ENCODE measurements at regions not wholly inside any gene's neighbourhood (a gene's known extent, or its start where the extent isn't known, plus 50 kb on each side); places are given as distances from the start of the nearest gene placed in this dataset.

DNA sequence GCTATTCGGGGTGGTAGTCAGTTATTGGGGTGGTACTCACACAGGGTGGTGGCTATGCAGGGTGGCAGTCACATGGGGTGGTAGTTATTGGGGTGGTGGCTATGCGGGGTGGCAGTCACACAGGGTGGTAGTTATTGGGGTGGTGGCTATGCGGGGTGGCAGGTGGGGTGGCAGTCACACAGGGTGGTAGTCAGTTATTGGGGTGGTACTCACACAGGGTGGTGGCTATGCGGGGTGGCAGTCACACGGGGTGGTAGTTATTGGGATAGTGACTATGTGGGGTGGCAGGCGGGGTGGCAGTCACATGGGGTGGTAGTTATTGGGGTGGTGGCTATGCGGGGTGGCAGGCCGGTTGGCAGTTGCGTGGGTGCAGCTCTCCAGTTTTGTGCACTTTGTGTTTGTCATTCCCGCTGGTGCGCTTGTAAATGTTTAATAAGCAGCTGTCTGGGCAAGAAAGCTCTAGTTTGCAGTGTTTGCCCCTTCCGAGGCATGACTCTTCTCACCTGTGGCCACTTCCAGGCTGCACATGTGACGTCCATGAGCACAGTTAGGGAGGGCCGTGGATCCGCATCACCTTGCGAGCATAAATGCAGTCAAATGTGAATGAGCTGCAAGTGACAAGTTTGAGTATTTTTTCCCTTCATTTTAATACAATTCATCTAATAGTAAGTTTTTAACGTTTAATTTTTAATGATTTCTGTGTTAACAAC, 219.0 kb upstream of the CST7 start:
- H3K36me3 ChIP-seq, result no peaks in the 10 kb centered on the region
- WGBS, 2 donors (ENCODE audit: low coverage in 1 of 2), result 95 to 96% methylated on average over 14 to 15 of the region's 17 CpGs
- no peak for ATAC-seq
- no peaks in the 10 kb centered on the region for H3K4me1 ChIP-seq
- no peaks in the 10 kb centered on the region for H3K9me3 ChIP-seq
- H3K27ac ChIP-seq, result no peak overlapping the region
- H3K27me3 ChIP-seq, result no peaks in the 10 kb centered on the region
- TF ChIP-seq EP300 (IDR thresholded peaks at IDR 0.05), result no peak
- TF ChIP-seq, protein P1, sequence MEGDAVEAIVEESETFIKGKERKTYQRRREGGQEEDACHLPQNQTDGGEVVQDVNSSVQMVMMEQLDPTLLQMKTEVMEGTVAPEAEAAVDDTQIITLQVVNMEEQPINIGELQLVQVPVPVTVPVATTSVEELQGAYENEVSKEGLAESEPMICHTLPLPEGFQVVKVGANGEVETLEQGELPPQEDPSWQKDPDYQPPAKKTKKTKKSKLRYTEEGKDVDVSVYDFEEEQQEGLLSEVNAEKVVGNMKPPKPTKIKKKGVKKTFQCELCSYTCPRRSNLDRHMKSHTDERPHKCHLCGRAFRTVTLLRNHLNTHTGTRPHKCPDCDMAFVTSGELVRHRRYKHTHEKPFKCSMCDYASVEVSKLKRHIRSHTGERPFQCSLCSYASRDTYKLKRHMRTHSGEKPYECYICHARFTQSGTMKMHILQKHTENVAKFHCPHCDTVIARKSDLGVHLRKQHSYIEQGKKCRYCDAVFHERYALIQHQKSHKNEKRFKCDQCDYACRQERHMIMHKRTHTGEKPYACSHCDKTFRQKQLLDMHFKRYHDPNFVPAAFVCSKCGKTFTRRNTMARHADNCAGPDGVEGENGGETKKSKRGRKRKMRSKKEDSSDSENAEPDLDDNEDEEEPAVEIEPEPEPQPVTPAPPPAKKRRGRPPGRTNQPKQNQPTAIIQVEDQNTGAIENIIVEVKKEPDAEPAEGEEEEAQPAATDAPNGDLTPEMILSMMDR (IDR thresholded peaks at IDR 0.05), result no peak
- no peak for TF ChIP-seq POLR2AphosphoS5 (IDR thresholded peaks at IDR 0.05)
- no peak for TF ChIP-seq POLR2A (IDR thresholded peaks at IDR 0.05)
- H3K4me3 ChIP-seq, result no peak overlapping the region

DNA sequence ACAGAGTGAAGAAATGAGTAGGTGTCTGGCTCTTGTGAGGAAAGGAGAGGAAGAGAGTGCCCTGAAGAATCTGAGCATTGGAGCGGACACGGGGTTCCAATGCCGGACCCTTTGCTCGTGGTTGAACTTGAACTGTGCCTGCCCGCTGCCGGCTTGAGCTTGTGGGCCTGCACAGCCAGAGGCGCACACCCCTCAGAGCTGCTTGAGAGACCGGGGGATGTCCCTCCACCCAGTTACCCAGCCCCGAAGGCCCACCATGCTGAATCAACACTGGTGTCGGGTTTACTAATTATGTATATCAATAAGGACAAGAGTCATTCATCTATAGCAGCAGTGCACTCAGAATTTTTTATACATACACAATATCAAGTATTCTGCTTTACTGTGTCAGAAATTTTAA, 218.3 kb upstream of the CST7 start:
- WGBS, 2 donors (ENCODE audit: low coverage in 1 of 2), result 60 to 86% methylated on average over 1 to 7 of the region's 10 CpGs
- H3K4me3 ChIP-seq, result no peak overlapping the region
- no peak overlapping the region for H3K27ac ChIP-seq
- no peaks in the 10 kb centered on the region for H3K9me3 ChIP-seq
- no peaks in the 10 kb centered on the region for H3K27me3 ChIP-seq
- H3K4me1 ChIP-seq, result peaks cover 0 to 5% (median 0%) of the 10 kb centered on the region in 3 donors
- no peaks in the 10 kb centered on the region for H3K36me3 ChIP-seq
- no peak for ATAC-seq
- TF ChIP-seq POLR2A (IDR thresholded peaks at IDR 0.05) (no peak), POLR2AphosphoS5 (IDR thresholded peaks at IDR 0.05) (no peak), EP300 (IDR thresholded peaks at IDR 0.05) (no peak)

DNA sequence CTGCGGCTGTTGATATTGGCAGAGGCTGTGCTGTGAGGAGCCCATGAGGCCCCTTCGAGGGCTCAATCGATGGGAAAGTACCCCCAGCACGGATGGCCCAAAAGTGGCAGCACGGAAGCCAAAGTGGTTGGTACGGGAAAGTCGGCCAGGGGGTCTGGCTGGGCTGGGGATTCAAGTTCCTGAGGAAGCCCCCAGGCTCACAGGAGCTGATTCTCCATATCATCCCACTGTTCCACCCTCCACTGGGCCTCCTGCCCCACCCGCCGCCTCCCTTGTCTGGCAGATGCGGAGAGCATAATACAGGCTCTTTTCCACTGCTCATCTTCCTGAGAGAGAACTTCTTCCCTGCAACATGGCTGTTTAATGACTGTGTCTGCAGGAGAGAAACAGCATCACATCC, 217.8 kb upstream of the CST7 start:
- ATAC-seq, result no peak
- TF ChIP-seq, protein P1 (IDR thresholded peaks at IDR 0.05), result no peak
- TF ChIP-seq POLR2A (IDR thresholded peaks at IDR 0.05) (no peak), POLR2AphosphoS5 (IDR thresholded peaks at IDR 0.05) (no peak), EP300 (IDR thresholded peaks at IDR 0.05) (no peak)
- Histone ChIP-seq H3K27ac (no peak overlapping the region), H3K4me1 (peaks cover 0 to 10% (median 0%) of the 10 kb centered on the region in 3 donors), H3K9me3 (no peaks in the 10 kb centered on the region), H3K36me3 (no peaks in the 10 kb centered on the region), H3K4me3 (no peak overlapping the region), H3K27me3 (no peaks in the 10 kb centered on the region)
- WGBS, 2 donors (ENCODE audit: low coverage in 1 of 2), result 94% methylated on average over 6 of the region's 10 CpGs; no CpG with 5 or more reads in 1 of the 2 donors

DNA sequence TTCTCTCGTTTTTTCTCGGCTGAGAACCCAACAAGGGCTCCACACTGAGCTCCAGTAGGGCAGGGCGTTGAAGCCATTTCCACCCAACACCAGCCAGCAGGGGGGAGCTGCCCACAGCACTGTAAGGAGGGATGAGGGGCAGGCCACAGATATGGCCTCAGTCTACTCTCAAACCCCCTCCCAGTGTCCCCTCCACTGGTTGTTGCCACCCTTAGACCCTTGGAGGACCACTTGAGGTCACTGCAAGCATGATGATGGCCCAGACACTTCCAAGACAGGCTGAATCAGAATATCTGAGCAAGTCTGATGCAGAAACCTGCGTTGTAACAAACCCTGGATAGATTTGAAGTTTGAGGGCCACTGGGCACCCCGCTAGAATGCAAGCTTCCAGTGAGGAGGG, 217.0 kb upstream of the CST7 start:
- TF ChIP-seq EP300 (IDR thresholded peaks at IDR 0.05) (no peak), POLR2AphosphoS5 (IDR thresholded peaks at IDR 0.05) (no peak), POLR2A (IDR thresholded peaks at IDR 0.05) (no peak)
- TF ChIP-seq, protein P1 (IDR thresholded peaks at IDR 0.05), result no peak
- no peak for ATAC-seq
- Histone ChIP-seq H3K27me3 (no peaks in the 10 kb centered on the region), H3K9me3 (no peaks in the 10 kb centered on the region), H3K4me3 (no peak overlapping the region), H3K36me3 (no peaks in the 10 kb centered on the region), H3K4me1 (peaks cover 0 to 18% (median 0%) of the 10 kb centered on the region in 3 donors), H3K27ac (no peak overlapping the region)
- no CpG with 5 or more reads among the region's 5 CpGs for WGBS, 2 donors (ENCODE audit: low coverage in 1 of 2)

DNA sequence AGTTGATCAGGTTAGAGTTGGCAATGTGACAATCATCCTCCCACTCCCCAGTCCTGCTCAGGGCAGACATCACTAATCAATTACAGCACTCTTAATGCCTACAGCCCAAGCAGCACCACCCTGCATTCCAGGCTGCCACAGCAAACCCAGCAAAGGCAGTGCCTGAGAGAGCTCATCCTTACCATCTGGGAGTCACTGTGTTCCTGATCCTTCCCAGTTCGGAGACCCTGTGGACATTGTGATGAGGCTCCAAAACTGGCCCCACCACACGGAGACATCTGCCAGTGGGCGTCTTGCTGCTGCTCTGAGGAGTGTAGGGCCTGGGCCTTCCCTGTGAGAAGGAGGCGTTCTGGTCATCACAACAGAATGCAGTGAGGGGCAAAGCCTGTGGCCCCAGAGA, 216.5 kb upstream of the CST7 start:
- WGBS, 2 donors (ENCODE audit: low coverage in 1 of 2), result 91 to 100% methylated on average over 1 to 4 of the region's 4 CpGs

More for the DNA sequence above, 216.5 kb upstream of the CST7 start:
- Histone ChIP-seq H3K27me3 (no peaks in the 10 kb centered on the region), H3K4me1 (peaks cover 0 to 21% (median 0%) of the 10 kb centered on the region in 3 donors), H3K36me3 (no peaks in the 10 kb centered on the region), H3K9me3 (no peaks in the 10 kb centered on the region), H3K27ac (no peak overlapping the region), H3K4me3 (no peak overlapping the region)
- TF ChIP-seq EP300 (IDR thresholded peaks at IDR 0.05) (no peak), POLR2AphosphoS5 (IDR thresholded peaks at IDR 0.05) (no peak), POLR2A (IDR thresholded peaks at IDR 0.05) (no peak)
- TF ChIP-seq, protein P1 (IDR thresholded peaks at IDR 0.05), result no peak
- ATAC-seq, result no peak

Data from gastroesophageal sphincter (tissue), 4 donors.